CD14-positive monocyte (primary cell): ENCODE measurements at regions not wholly inside any gene's neighbourhood (a gene's known extent, or its start where the extent isn't known, plus 50 kb on each side); places are given as distances from the start of the nearest gene placed in this dataset.

Experiments
- DNase-seq, 3 donors: peaks; one replicate each; pipeline ENCODE4 v3.0.0-alpha.2; 2011 to 2022
- H2AFZ ChIP-seq: 2 replicates; pipeline ENCODE4 v1.6.0; 2012; ENCODE audit warnings: mild to moderate bottlenecking, low read depth, low read length, inconsistent platforms; ENCODE audit not compliant: insufficient read depth, poor library complexity, severe bottlenecking
- H3K27ac ChIP-seq, 2 donors: 1 replicate in 1 of 2; 2 replicates in 1 of 2; pipeline ENCODE4 v1.5.1; 2012 to 2013; ENCODE audit warnings: low read length in 2 of 2, control low read depth in 1 of 2, inconsistent platforms in 1 of 2, low read depth in 1 of 2, mild to moderate bottlenecking in 1 of 2
- H3K27me3 ChIP-seq, 2 donors: one replicate each; pipeline versions ENCODE4 v1.6.0 to v1.6.1; 2011 to 2013; ENCODE audit warnings: low read length in 2 of 2; ENCODE audit not compliant: control insufficient read depth in 2 of 2, insufficient read depth in 2 of 2
- H3K36me3 ChIP-seq, 2 donors: replicated peaks in 1 of 2; 1 replicate in 1 of 2; 2 replicates in 1 of 2; pipeline versions ENCODE4 v1.5.1 to v1.6.1; 2012 to 2013; ENCODE audit warnings: low read length in 2 of 2, control low read depth in 1 of 2, inconsistent platforms in 1 of 2, mild to moderate bottlenecking in 1 of 2; ENCODE audit not compliant: insufficient read depth in 2 of 2, control insufficient read depth in 1 of 2
- H3K4me1 ChIP-seq, 2 donors: 1 replicate in 1 of 2; 2 replicates in 1 of 2; pipeline versions ENCODE4 v1.5.1 to v1.6.1; 2012 to 2013; ENCODE audit warnings: low read length in 2 of 2, control low read depth in 1 of 2, inconsistent platforms in 1 of 2, mild to moderate bottlenecking in 1 of 2, moderate library complexity in 1 of 2; ENCODE audit not compliant: insufficient read depth in 2 of 2, control insufficient read depth in 1 of 2
- H3K4me2 ChIP-seq: replicated peaks from 2 replicates; pipeline ENCODE3; 2012; ENCODE audit warnings: low read length, moderate library complexity, mild to moderate bottlenecking; ENCODE audit not compliant: poor library complexity, severe bottlenecking; ENCODE audit errors: extremely low read depth
- H3K4me3 ChIP-seq, 3 experiments: fragments of 200-600 bp in 1 of 3; sonication (generic) in 1 of 3; replicated peaks in 1 of 3; 1 replicate in 2 of 3; 2 replicates in 1 of 3; pipeline ENCODE4 v1.5.1; 2011 to 2013; ENCODE audit warnings: low read length in 3 of 3, mild to moderate bottlenecking in 3 of 3, control low read depth in 2 of 3, low read depth in 2 of 3, inconsistent platforms in 1 of 3, moderate library complexity in 1 of 3
- H3K79me2 ChIP-seq: 2 replicates; pipeline ENCODE4 v1.6.0; 2012; ENCODE audit warnings: mild to moderate bottlenecking, control low read depth, inconsistent platforms, low read length, moderate library complexity; ENCODE audit not compliant: insufficient read depth
- H3K9ac ChIP-seq: 2 replicates; pipeline ENCODE4 v1.6.0; 2017; ENCODE audit warnings: low read length, mild to moderate bottlenecking; ENCODE audit not compliant: insufficient read depth, poor library complexity, severe bottlenecking
- H3K9me3 ChIP-seq, 2 donors: replicated peaks in 1 of 2; 1 replicate in 1 of 2; 2 replicates in 1 of 2; pipeline versions ENCODE4 v1.5.1 to v1.6.1; 2012 to 2013; ENCODE audit warnings: low read length in 2 of 2, control low read depth in 1 of 2; ENCODE audit not compliant: control insufficient read depth in 1 of 2, insufficient read depth in 1 of 2
- H4K20me1 ChIP-seq: 2 replicates; pipeline ENCODE4 v1.6.0; 2012; ENCODE audit warnings: mild to moderate bottlenecking, low read length, control low read depth, moderate library complexity; ENCODE audit not compliant: insufficient read depth
- H3K27ac Mint-ChIP-seq, 7 donors: one replicate each; pipeline ENCODE4 v1.8.0; 2020; ENCODE audit warnings: mild to moderate bottlenecking in 7 of 7, mixed read lengths in 7 of 7, moderate library complexity in 6 of 7, inconsistent platforms in 2 of 7
- H3K27me3 Mint-ChIP-seq, 3 donors: one replicate each; pipeline ENCODE4 v1.8.0; 2021 to 2022; ENCODE audit warnings: low read depth in 3 of 3, mild to moderate bottlenecking in 3 of 3, mixed read lengths in 3 of 3, moderate library complexity in 3 of 3, inconsistent platforms in 1 of 3
- H3K36me3 Mint-ChIP-seq, 2 donors: one replicate each; pipeline ENCODE4 v1.8.0; 2020; ENCODE audit warnings: mixed read lengths in 2 of 2, inconsistent platforms in 1 of 2, mild to moderate bottlenecking in 1 of 2
- H3K4me1 Mint-ChIP-seq: one replicate; pipeline ENCODE4 v1.8.0; 2020; ENCODE audit warnings: mild to moderate bottlenecking, mixed read lengths
- H3K4me3 Mint-ChIP-seq, 2 donors: one replicate each; pipeline ENCODE4 v1.8.0; 2020; ENCODE audit warnings: mild to moderate bottlenecking in 2 of 2, mixed read lengths in 2 of 2, moderate library complexity in 1 of 2
- H3K9me3 Mint-ChIP-seq, 7 donors: one replicate each; pipeline ENCODE4 v1.8.0; 2020 to 2022; ENCODE audit warnings: mixed read lengths in 7 of 7, mild to moderate bottlenecking in 6 of 7, moderate library complexity in 6 of 7, inconsistent platforms in 2 of 7
- WGBS: methylation state at CpG from one replicate; pipeline ENCODE4 v1.1.5; 2013; ENCODE audit warnings: missing lambda C conversion rate; ENCODE audit not compliant: insufficient coverage; 5-methylcytosine and 5-hydroxymethylcytosine counted together
- intact Hi-C, 2 donors: fragments of 100-400 bp; cut with micrococcal nuclease; formaldehyde crosslinking; loops; one replicate each; pipeline versions ENCODE4 v1.15.0 to v1.15.1; 2023
- TF ChIP-seq, protein P1 (sequence below): fragments of 200-600 bp; IDR thresholded peaks from one replicate; pipeline ENCODE4 v1.8.0; 2022; ENCODE audit warnings: antibody characterized with exemption, mild to moderate bottlenecking

DNA sequence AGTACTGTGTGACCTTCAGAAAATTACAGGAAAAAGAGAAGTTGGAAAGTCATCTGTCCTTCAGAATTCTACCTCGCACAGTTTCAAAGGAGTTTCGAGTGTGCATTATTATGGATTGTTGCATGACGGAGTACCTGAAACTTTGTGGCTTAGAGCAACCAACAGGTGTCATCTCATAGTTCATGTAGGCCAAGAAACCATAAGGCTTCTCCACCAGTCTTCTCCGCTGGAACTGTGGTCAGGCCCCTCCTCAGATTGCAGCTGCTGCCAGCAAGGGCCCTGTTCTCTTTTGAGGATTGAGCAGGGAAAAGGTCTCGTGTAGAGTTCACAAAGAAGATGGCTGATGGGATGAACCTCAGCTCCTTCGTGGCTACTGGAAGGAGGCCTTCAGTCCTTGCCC, 151.2 kb upstream of the THBS2 start:
- H4K20me1 ChIP-seq: no peaks in the 10 kb centered on the region
- no peaks in the 10 kb centered on the region for H3K27me3 ChIP-seq
- H3K79me2 ChIP-seq: no peaks in the 10 kb centered on the region
- H3K27ac ChIP-seq: no peak overlapping the region
- Mint-ChIP-seq H3K36me3 (no peaks in the 10 kb centered on the region), H3K27me3 (peaks cover 2% of the 10 kb centered on the region in 3 donors), H3K27ac (no peak overlapping the region), H3K4me3 (no peak overlapping the region), H3K9me3 (peaks cover 7 to 18% (median 10%) of the 10 kb centered on the region in 7 donors), H3K4me1 (peaks cover 22% of the 10 kb centered on the region)
- intact Hi-C loops: no loop called here
- WGBS: 93% methylated on average over 6 of the region's 6 CpGs
- H2AFZ ChIP-seq: no peak overlapping the region
- H3K4me1 ChIP-seq: peaks cover 14 to 17% of the 10 kb centered on the region in 2 donors
- H3K4me2 ChIP-seq: no peak overlapping the region
- H3K4me3 ChIP-seq: no peak overlapping the region
- no peaks in the 10 kb centered on the region for H3K36me3 ChIP-seq
- peaks cover 5 to 7% of the 10 kb centered on the region in 2 donors for H3K9me3 ChIP-seq
- DNase-seq: no peak
- H3K9ac ChIP-seq: no peak overlapping the region
- TF ChIP-seq, protein P1, sequence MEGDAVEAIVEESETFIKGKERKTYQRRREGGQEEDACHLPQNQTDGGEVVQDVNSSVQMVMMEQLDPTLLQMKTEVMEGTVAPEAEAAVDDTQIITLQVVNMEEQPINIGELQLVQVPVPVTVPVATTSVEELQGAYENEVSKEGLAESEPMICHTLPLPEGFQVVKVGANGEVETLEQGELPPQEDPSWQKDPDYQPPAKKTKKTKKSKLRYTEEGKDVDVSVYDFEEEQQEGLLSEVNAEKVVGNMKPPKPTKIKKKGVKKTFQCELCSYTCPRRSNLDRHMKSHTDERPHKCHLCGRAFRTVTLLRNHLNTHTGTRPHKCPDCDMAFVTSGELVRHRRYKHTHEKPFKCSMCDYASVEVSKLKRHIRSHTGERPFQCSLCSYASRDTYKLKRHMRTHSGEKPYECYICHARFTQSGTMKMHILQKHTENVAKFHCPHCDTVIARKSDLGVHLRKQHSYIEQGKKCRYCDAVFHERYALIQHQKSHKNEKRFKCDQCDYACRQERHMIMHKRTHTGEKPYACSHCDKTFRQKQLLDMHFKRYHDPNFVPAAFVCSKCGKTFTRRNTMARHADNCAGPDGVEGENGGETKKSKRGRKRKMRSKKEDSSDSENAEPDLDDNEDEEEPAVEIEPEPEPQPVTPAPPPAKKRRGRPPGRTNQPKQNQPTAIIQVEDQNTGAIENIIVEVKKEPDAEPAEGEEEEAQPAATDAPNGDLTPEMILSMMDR: no peak

DNA sequence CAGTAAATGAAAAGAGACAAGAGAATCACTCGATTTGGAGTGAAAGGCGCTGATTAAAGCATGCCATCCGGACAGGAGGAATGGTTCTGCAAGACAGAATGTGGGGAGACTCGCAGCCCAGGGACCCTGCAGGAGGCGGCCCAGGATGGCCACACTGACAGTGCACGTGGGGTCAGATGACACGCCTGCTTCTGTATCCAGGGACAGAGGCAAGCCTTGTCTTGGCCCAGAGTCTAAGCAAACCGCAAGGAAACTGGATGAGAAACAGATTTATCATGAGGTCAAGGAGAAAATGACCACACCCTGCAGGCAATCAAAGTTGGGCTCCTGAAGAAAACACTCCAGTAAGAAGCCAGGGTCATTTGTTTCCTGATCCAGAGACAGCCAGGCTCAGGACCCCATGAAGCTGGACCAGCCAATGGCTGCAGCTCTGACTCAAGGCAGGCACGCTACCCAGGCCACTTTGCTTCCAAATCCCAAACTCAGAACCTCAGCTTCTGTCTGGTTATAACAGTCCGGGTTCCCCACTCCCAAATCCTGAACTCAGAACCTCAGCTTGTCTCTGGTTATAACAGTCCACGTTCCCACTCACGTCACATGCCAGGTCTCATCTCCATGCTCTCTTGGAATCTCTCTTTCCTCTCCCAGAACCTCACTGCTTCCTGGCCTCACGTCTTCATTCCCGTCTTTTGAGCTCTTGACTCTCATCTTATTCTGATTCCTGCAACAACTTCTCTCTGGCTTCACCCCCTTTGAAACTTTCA, 144.9 kb upstream of the THBS2 start:
- intact Hi-C loops: no loop called here
- H3K36me3 Mint-ChIP-seq: no peaks in the 10 kb centered on the region
- no peak overlapping the region for H2AFZ ChIP-seq

More for the DNA sequence above, 144.9 kb upstream of the THBS2 start:
- Histone ChIP-seq H3K27ac (no peak overlapping the region), H3K4me1 (no peaks in the 10 kb centered on the region), H3K4me3 (no peak overlapping the region), H3K9me3 (peaks cover under 1 to 13% of the 10 kb centered on the region in 2 donors), H3K4me2 (no peak overlapping the region), H3K79me2 (no peaks in the 10 kb centered on the region), H3K27me3 (no peaks in the 10 kb centered on the region), H4K20me1 (no peaks in the 10 kb centered on the region), H3K9ac (no peak overlapping the region), H3K36me3 (no peaks in the 10 kb centered on the region)
- WGBS: 82% methylated on average over 14 of the region's 14 CpGs
- H3K4me1 Mint-ChIP-seq: no peaks in the 10 kb centered on the region
- DNase-seq: no peak
- peaks cover 0 to 18% (median 7%) of the 10 kb centered on the region in 7 donors for H3K9me3 Mint-ChIP-seq
- no peak overlapping the region for H3K27ac Mint-ChIP-seq
- no peak overlapping the region for H3K4me3 Mint-ChIP-seq
- TF ChIP-seq, protein P1: no peak
- peaks cover 0 to 6% (median 3%) of the 10 kb centered on the region in 3 donors for H3K27me3 Mint-ChIP-seq
